Mammary epithelial cell (primary cell): ENCODE measurements at regions not wholly inside any gene's neighbourhood (a gene's known extent, or its start where the extent isn't known, plus 50 kb on each side); places are given as distances from the start of the nearest gene placed in this dataset.
"Not testable (repeated sequence)": the region's sequence is repeated elsewhere in the genome, so short reads cannot be mapped to it uniquely, and the experiment has no call there.

Experiments
- CTCF ChIP-seq, 2 donors: IDR thresholded peaks in 1 of 2; conservative IDR thresholded peaks in 1 of 2; 2 replicates each; pipeline ENCODE4 v1.5.1; 2011 to 2012; ENCODE audit warnings: inconsistent platforms in 2 of 2, low read length in 2 of 2, mild to moderate bottlenecking in 2 of 2, control low read depth in 1 of 2, low read depth in 1 of 2; ENCODE audit not compliant: insufficient read depth in 1 of 2; ENCODE audit errors: extremely low read depth in 1 of 2
- EZH2 ChIP-seq: IDR thresholded peaks from 2 replicates; pipeline ENCODE4 v1.6.1; 2012; ENCODE audit warnings: low read length, inconsistent platforms, borderline replicate concordance

DNA sequence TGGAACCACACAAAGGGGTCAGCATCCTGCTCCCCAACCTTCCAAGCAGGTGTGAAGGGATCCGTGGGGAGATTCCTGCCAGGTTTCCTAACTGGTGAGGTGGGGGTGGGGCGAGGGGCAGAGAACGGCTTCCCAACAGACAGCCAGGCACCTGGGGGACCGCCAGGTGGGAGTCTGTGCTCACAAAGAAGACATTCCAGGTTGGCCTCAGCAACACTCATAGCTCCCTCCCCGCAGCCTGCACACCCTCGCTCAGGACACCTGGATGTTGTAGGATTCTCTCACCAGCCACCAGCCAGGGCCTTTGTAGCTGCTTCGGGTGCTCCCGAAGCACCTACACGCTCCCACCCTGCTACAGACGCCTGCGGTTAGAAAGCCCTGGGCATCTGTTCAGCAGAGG is 184.8 kb upstream of the FAM240B start:
- TF ChIP-seq CTCF (conservative IDR thresholded peaks at IDR 0.05 in 1 of 2, IDR thresholded peaks at IDR 0.05 in 1 of 2; ENCODE audit: extremely low read depth in 1 of 2, insufficient read depth in 1 of 2, low read depth in 1 of 2, low read length in 2 of 2); EZH2: not testable (repeated sequence)
